HG03064 (cell line): ENCODE measurements at regions not wholly inside any gene's neighbourhood (a gene's known extent, or its start where the extent isn't known, plus 50 kb on each side); places are given as distances from the start of the nearest gene placed in this dataset.
"Not testable (repeated sequence)": the region's sequence is repeated elsewhere in the genome, so short reads cannot be mapped to it uniquely, and the experiment has no call there.

Experiments
- ATAC-seq: cut with Tn5 transposase; IDR thresholded peaks from one replicate; pipeline ENCODE4 v1.9.1; 2021; ENCODE audit warnings: low read depth; ENCODE audit not compliant: unreplicated experiment

DNA sequence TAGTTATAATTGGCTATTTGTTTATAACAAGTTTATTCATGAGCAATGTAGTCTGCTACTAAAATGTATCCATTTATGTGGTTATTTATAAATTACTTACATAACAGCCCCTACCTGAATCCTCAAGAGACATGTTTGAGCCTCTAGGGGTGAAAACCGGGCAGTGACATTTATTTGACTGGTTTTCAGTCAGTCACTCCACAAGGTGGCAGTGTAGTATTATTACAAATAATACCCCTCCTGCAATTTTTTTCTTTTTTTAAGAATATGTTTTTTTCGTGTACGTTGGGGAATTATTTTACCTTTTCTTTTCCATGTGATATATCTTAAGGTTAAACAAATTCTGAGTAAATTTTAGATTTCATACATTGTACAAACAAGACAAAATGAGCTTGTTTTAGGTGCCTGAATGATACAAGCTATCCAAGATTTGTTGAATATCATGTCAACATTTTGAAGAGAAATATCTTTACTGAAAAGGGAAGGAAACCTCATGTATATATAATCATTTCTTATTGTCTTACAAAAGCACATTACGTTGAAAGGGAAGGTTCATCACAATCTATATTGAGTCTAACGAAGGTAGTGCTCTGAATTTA, 598.7 kb upstream of the TECRL start:
- ATAC-seq: no peak

DNA sequence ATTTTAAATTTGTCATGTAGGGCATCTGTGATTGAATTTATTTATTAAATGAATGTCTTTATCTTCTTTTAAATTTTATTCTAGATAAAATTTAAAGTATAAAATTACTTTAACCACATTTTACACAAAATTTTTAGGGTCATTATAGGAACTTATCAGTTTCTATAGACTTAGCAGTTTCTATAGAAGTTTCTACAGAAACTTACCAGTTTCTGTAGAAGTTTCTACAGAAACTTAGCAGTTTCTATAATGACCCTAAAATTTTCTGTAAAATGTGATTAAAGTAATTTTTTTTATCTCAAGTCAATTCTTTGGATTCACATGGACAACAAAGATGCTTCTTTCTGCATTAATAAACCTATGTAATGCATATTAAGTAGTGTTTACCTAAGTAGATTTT, 565.9 kb upstream of the TECRL start:
- no peak for ATAC-seq

DNA sequence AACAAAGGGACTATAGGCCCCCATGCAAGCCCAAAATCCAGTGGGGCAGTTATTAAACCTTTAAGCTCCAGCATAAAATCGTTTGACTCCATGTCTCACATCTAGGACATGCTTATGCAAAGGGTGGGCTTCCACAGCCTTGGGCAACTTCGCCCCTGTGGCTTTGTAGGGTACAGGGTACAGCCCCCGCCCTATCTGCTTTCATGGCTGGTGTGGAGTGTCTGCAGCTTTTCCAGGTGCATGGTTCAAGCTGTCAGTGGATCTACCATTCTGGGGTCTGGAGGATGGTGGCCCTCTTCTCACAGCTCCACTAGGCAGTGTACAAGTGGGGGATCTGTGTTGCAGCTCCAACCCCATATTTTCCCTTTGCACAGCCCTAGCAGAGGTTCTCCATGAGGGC, 559.8 kb upstream of the TECRL start:
- ATAC-seq: no peak

DNA sequence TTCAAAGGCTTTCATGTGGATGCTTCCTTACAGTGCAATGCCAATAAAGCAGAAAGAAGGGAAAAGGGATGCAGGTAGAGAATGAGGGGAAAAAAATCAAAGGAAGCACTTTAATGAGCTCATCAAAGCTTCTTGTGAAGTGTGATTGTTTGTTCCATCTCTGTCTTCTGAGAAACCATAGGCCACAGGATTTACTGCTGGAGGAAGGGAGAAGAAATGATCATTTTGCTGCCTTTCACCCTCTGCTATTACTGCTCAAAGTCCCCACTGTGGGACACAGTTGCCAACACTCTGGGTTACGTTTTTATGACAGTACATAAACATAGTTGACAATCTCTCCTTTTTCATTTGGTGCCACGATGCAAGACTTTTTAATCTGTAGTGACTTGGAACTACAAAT, 558.0 kb upstream of the TECRL start:
- no peak for ATAC-seq

DNA sequence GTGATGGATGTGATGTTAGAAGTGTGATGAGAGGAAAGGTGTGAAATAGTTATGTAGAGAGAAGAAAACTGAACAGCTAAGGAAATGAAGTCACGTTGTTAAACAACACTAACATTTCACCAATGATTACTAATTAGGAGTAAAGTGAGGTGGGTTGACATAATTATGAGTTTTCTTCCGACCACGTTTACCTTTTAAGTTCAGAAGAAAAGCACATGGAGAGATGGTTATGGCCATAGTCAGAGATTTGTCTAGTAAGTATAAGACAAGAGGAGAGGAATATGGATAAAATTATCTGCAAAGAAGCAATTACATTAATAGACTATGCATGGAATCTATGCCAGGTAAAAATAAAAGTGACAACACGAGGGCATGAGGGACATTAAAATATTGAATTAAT, 551.3 kb upstream of the TECRL start:
- no peak for ATAC-seq

DNA sequence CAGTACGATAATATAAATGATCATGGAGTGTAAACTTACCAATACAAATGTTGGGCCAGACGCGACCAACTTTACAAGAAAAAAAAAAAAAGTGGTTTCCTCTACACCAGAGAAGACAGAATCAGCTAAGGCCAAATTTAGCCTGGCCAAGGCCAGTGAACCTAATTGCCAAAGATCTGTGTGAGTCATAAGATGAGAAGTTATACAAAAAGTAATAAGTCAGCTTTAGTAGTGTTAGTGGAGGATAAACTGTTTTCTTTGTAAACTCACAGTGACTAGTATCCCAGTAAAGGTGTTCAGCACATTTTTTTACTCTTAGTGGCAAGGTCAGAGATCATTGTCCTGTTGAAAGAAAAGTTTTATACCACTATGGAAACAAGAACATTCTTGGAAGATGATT, 531.4 kb upstream of the TECRL start:
- ATAC-seq: no peak

DNA sequence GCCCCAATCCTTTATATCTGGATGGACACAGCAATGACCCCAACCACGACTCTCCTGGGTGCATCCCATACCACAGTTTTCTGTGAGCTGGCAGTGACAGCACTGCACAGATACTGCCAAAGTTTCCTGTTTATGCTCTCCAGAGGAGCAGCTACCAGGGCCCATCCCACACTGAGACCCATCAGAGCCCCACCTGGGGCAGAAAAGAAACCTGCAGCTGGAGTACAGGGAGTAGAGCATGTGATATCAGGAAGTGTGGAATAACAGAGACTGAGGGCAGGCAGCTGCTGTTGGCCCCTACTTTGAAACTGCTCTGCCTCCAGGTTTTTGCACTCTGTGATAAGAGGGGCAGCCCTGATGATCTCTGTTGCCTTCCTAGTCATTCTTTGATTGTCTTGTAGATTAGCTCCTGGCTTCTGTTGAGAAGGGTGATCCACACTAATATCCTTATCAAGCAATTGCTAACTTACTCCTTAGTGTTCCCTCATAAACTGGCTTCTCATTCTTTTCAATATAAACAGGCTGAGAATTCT, 526.3 kb upstream of the TECRL start:
- ATAC-seq: no peak

DNA sequence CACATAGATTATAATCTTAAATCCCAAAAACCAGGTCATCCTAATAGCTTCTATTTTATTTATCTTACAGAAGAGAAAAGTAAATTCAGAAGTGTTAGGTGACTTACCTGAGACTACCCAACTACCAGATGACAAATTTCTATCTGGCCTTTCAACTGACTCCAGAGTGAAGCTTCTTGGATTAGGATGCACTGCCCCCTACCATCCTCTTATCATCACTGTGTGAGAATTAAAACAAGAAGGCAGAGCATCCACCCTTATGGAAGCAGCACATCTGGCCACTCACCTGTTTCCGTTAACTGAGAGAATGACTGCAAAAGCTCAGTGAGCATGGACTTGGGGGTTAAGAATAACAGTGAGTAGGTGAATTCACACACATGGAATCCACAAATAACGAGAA, 502.6 kb upstream of the TECRL start:
- no peak for ATAC-seq

DNA sequence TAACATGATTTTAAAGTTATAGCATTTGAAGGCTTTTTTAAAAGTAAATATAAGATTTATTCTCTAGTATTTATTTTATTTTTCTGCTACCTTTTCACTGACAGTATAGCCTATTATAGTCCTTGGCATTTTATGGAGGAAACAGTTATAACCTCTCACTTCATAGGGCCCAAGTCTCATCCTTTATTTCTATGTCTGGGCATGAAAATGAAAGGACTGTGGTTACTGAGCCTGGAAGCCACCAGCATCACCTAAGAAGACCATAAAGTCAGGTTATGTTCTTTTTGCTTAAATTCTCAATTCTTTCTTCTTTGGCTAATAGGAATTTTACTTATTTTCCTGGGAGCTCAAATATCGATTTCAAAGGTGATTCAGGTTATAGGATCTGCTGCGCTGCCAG, 494.7 kb upstream of the TECRL start:
- no peak for ATAC-seq

DNA sequence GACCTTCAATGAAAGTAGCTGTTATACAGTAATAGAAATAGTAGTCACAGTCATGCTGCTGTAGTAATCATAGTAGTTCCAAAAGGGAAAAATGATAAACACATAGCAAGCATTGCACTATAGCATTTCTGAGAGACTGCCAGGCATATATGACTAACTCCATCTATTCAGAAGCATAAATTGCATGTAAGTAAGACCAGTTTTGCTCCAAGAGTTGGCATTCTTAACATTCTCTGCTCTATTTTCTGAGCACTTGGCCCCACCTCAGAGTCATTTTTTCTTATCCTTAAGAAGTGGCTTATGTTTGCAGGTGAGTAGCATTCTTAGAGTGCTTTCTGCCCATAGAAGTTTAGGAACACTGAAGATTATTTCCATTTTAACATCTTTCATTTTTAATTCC, 490.3 kb upstream of the TECRL start:
- no peak for ATAC-seq

DNA sequence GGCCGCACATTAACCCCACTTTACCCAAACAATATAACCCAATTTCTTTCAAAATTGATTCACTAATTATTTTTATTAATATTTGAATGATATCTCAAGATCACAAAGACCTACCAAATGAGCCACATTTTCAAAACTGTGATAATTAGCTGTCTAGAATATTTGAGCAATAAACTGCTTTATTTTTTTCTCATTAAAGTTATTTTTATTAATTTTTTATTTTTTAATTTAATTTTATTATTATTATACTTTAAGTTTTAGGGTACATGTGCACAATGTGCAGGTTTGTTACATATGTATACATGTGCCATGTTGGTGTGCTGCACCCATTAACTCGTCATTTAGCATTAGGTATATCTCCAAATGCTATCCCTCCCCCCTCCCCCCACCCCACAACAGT, 489.8 kb upstream of the TECRL start:
- not testable (repeated sequence) for ATAC-seq

DNA sequence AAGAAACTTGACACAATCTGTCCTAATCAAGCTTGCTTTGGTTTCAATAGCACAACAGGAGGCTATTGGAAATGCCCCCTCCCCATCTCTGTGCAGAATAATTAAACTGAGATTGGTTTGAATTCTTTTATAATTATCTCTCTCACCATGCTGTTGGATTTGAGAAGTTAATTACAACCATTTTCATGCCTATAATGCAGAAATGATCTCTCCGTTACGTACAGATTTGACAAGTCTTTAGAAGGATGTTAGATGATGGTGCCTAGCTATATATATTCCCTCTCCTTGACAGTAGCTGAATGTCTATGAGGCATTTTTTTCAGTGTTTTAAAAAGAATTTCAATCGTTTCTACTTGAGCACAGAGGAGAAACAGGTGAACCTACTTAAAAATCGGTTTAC, 488.4 kb upstream of the TECRL start:
- no peak for ATAC-seq

DNA sequence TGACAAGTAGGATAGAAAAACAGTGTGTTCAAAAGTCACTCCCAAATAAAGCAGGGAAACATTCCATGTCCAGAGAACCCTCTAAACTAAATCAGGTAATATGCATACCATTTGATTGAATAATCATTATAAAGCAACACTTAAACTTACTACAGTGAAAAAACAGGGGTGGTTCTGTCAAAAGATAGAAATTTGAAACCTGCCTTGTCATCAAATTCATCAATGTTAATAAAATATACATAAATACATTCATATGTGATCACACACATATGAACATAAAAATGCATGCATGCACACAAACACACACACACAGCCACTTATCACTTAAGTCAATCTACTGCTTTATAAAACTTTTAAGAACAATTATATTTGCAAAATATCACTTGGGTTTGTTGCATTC, 485.8 kb upstream of the TECRL start:
- no peak for ATAC-seq

DNA sequence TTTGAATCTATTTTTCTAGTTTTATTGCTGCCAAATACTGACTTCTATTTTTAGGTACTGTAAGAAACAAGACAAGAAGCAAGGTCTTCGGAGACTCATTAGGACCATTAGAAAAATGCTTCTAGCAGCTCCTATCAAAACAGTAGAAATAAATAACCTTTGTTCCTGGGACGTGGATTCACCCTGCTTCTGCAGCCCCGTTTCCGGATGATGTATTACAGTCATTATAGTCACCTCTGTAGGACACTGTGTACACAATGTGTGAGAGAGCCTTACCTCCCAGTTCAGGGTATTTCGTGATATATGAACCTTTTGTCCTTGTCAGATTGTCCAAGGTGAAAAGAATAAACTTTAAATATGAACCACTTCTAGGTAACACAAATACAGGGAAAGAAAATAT, 484.0 kb upstream of the TECRL start:
- no peak for ATAC-seq

DNA sequence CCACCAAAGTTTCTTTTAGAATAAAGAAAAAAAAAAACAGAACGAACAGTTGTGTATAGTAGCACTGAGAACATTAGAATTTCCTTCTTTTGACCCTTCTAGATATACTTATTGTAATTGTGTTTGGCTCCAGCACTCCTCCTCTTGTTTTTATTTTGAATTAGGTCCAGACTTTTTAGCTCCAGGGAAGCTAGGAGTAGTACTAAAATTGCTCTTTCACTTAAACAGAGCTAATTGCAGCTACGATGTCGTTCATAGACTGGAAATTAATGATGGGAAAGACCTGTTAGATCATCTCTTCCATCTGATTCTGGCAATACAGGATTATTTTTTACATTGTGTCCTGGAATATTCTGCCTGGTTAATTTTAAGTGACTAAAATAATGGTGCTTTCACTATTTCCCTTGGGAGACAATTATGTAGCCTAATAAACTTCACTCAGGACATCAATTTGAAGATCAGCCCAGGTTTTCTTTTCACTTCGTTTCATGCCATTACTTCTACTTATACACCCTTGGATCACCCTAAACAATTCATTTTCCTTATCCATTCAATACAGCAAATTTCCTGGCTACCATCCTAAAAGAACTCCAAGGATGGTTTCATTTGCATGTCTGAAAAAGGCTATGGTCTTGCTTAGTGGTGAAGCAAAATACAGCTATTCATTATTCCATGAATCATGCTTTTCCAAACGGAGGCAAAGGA, 480.8 kb upstream of the TECRL start:
- ATAC-seq: no peak

DNA sequence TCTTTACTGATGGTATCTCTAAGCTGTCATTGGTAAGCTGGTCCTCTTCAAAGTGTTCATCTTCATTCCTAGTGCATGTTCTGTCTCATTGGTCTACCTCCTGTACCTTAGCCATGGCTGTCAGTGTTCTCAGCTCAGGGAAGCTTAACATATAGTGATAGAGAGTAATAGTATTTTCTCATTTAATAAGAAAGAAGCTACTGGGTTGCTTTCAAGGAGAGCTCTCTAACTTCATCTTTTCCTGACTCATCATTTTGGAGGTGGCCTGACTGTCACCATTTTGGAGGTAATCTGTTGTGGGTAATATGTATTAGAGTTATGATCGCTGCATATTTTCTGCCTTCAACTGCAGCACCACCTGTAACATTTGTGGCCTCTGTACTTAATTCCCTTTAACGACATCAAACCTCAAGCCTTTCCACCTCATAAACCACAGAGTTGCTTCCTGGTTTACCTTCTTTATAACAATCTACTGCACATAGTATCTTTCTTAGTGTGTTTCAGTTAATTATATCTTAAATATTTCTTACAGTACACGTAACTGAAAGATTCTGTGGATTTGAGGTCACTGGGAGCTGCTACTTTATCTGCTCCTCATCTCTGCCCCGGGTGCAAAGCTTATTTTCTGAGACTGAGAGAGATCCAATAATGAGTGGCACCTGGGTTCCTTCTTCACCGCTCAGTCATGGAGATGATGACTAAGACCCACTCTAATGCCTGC, 474.0 kb upstream of the TECRL start:
- no peak for ATAC-seq

DNA sequence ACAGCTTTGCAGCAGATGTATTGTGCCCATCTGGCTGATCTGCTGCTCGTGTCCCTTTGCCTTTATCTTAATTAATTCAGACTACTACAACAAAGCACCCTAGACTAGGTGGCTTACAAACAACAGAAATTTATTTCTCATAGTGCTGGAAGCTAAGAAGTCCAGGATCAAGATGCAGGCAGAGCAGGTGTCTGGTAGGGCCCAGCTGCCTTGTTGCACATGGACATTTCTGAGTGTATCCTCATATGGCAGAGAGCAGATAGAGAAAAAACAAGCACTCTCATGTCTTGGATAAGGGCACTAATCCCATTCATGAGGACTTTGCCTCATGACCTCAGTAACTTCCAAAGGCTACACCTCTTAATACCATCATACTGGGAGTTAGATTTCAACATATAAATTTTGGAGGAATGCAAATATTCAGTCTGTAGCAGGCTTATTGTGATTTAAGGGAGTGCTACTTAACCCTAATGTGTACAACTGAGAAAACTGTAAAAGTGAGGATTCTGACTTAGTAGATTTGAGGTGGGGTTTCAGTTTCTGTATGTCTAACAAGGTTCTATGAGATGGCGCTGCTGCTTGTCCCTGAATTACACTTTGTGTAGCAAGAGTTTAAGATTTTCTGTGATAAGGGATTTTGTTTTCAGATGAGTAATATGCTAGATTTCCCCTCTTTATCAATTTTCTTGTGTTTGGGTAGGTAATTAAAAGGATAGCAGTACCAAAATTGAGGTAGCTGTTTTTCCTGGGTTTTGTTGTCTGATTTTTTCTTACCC, 473.2 kb upstream of the TECRL start:
- no peak for ATAC-seq

DNA sequence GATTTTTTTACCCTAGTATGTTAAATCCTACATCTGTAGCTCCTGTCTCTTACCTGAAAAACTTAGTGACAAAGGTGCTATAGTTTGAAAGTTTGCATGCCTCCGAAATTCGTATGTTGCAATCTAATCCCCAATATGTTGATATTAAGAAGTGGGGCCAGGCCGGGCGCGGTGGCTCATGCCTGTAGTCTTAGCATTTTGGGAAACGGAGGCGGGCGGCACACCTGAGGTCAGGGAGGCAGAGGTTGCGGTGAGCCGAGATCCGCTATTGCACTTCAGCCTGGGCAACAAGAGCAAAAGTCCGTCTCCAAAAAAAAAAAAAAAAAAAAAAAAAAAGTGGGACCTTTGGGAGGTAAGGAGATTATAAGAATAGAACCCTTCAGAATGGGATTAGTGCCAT, 471.3 kb upstream of the TECRL start:
- no peak for ATAC-seq

DNA sequence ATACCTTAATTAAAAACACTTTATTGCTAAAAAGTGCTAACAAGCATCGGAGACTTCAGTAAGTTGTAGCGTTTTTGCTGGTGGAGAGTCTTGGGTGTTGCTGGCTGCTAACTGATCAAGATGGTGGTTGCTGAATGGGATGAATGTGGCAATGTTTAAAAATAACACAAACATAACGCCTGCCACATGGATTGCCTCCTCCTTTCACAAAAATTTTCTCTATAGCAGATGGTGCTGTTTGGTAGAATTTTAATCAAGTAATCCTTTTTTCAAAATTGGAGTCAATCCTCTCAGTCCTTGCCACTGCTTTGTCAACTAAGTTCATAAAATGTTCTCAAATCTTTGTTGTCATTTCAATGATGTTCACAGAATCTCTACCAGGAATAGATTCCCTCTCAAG, 466.8 kb upstream of the TECRL start:
- ATAC-seq: no peak

DNA sequence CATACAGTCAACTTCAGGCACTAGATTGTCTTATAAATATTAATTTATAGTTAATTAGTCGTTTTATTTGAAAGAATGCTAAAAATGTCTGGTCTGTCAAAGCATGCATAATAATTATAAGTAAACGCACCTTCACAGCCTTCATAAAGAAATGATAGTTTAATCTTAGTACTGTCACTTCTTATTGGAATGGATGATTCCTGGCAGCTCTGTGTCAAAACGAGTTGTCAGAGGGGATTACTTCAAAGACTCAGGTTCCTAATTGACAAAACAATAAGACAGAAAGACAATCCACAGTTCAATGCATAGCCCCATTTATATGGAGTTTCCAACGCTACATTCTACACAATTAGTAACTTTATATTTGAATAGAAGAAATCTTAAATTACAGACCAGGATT, 461.3 kb upstream of the TECRL start:
- ATAC-seq: no peak

DNA sequence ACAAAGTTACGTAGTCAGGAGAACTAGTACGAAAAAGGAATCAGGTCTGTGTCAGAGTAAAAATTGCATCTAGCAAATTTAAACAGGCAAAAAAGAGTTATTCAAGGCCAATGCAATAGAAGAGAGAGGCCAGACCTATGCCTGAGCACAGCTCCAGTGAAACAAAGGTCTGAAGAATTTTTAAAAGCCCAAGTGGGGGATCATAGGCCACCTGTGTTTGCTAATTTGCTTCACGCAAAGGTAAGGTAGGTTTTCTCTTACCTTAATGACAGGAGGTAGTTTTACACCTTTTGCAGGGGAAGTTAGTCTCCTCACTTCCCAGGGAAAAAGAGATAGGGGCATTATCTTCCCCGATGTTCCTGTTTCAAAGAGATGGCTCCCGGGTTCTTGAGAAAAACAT, 448.6 kb upstream of the TECRL start:
- no peak for ATAC-seq
